CD4-positive, alpha-beta T cell treated with Interleukin-1 beta for 1 hour (primary cell): ENCODE measurements at regions not wholly inside any gene's neighbourhood (a gene's known extent, or its start where the extent isn't known, plus 50 kb on each side); places are given as distances from the start of the nearest gene placed in this dataset.
"Not testable (repeated sequence)": the region's sequence is repeated elsewhere in the genome, so short reads cannot be mapped to it uniquely, and the experiment has no call there.

ENCODE experiments used
- DNase-seq, 2 donors: peaks; one replicate each; pipeline ENCODE4 v3.0.0-alpha.2; 2020 to 2022

GRCh38 chr10:63929831-63930467 is 408.7 kb downstream of the REEP3 start:
- no peak for DNase-seq

- DNase-seq, result no peak
Measured at GRCh38 chr10:63930584-63930983, 409.4 kb downstream of the REEP3 start.

- DNase-seq, result no peak
Measured at GRCh38 chr10:63935705-63936104, 414.5 kb downstream of the REEP3 start.

GRCh38 chr10:63940277-63940922 is 419.2 kb downstream of the REEP3 start:
- DNase-seq, result no peak

GRCh38 chr10:63964406-63964805 is 443.2 kb downstream of the REEP3 start:
- no peak for DNase-seq

GRCh38 chr10:63965846-63966245 is 444.6 kb downstream of the REEP3 start:
- no peak for DNase-seq

GRCh38 chr10:63972949-63973827 is 452.0 kb downstream of the REEP3 start:
- DNase-seq, result no peak

GRCh38 chr10:63976538-63976937 is 455.3 kb downstream of the REEP3 start:
- DNase-seq, result no peak

GRCh38 chr10:63977329-63977923 is 456.2 kb downstream of the REEP3 start:
- no peak for DNase-seq

GRCh38 chr10:63980870-63981269 is 459.7 kb downstream of the REEP3 start:
- DNase-seq, result not testable (repeated sequence)

- DNase-seq, result not testable (repeated sequence)
Measured at GRCh38 chr10:63984061-63984460, 462.9 kb downstream of the REEP3 start.

- no peak for DNase-seq
Measured at GRCh38 chr10:63986536-63986935, 465.3 kb downstream of the REEP3 start.

- no peak for DNase-seq
Measured at GRCh38 chr10:63987212-63987611, 466.0 kb downstream of the REEP3 start.

GRCh38 chr10:63994371-63994770 is 473.2 kb downstream of the REEP3 start:
- DNase-seq, result no peak

GRCh38 chr10:64007157-64007556 is 486.0 kb downstream of the REEP3 start:
- DNase-seq, result no peak

- DNase-seq, result no peak
Measured at GRCh38 chr10:64010711-64011110, 489.5 kb downstream of the REEP3 start.

- DNase-seq, result no peak
Measured at GRCh38 chr10:64011912-64012714, 490.9 kb downstream of the REEP3 start.

- DNase-seq, result no peak
Measured at GRCh38 chr10:64014281-64014680, 493.1 kb downstream of the REEP3 start.

- no peak for DNase-seq
Measured at GRCh38 chr10:64023926-64024470, 502.8 kb downstream of the REEP3 start.

- DNase-seq, result no peak
Measured at GRCh38 chr10:64033711-64034110, 512.5 kb downstream of the REEP3 start.

GRCh38 chr10:64036321-64036930 is 515.2 kb downstream of the REEP3 start:
- no peak for DNase-seq
